Left ventricle myocardium inferior (tissue), 1 donor: ENCODE measurements at regions not wholly inside any gene's neighbourhood (a gene's known extent, or its start where the extent isn't known, plus 50 kb on each side); places are given as distances from the start of the nearest gene placed in this dataset.
"Not testable (repeated sequence)": the region's sequence is repeated elsewhere in the genome, so short reads cannot be mapped to it uniquely, and the experiment has no call there.

ENCODE experiments used
- DNase-seq: peaks from one replicate; pipeline ENCODE4 v3.0.0-alpha.2; 2020
- H3K27ac ChIP-seq: fragments of 200-600 bp; replicated peaks from 2 replicates; pipeline ENCODE4 v1.8.0; 2021
- H3K27me3 ChIP-seq: fragments of 200-600 bp; 2 replicates; pipeline ENCODE4 v1.8.0; 2021; ENCODE audit warnings: low read depth
- H3K36me3 ChIP-seq: fragments of 200-600 bp; 2 replicates; pipeline ENCODE4 v1.8.0; 2021
- H3K4me1 ChIP-seq: fragments of 200-600 bp; 2 replicates; pipeline ENCODE4 v1.8.0; 2021
- H3K4me3 ChIP-seq: fragments of 200-600 bp; 2 replicates; pipeline ENCODE4 v1.8.0; 2021; ENCODE audit warnings: mild to moderate bottlenecking, moderate library complexity
- H3K9me3 ChIP-seq: fragments of 200-600 bp; replicated peaks from 2 replicates; pipeline ENCODE4 v1.8.0; 2021
- CTCF ChIP-seq: fragments of 200-600 bp; IDR thresholded peaks from 2 replicates; pipeline ENCODE4 v1.8.0; 2021; ENCODE audit warnings: antibody characterized with exemption, mild to moderate bottlenecking, borderline replicate concordance
- intact Hi-C: fragments of 100-400 bp; cut with micrococcal nuclease; formaldehyde crosslinking; loops from one replicate; pipeline ENCODE4 v1.11.0; 2022
- donor health status: DM: no; HTN: yes; CAD: no; lungs with severe emphysema.

DNA sequence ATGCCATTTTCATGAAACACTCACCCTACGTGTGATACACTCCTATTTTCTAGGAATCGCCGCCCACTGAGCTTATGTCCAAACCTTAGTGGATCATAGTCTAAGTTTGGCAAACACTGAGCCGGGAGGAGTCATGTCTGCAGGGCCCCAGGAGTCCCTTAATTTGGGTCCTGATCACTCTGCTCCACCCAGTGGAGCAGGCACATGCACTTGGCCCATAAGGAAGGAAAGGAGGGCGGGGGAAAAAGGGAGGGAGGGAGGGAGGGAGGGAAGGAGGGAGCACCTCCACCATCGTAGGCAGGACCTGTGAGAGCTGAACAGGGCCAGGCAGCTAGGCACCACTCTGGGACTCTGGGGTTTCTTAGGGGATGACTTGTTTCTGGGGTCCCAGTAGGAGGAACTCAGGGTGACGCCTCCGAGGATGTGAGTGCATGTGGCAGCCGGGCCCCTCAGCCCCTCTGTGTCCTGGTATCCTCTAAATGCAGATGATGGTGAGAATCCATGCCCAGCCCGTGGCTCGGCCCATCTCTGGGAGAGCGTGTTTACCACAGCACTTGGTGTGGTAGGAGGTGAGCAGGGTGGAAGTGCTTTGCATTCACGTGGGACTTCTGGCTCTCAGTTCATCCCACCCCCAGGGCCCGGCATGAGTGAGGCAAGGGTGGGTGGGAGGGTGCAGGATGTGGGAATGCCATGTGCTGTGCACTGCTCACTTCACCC, 109.4 kb downstream of the KLF13 start:
- H3K4me3 ChIP-seq: peak overlapping the region; percentile 51
- TF ChIP-seq CTCF: no peak
- no peaks in the 10 kb centered on the region for H3K9me3 ChIP-seq
- no peak for DNase-seq
- intact Hi-C loops: loop anchor here (10.0 kb wide), 1 partner anchor 49 kb away; no protein-coding TSS in a partner anchor
- peak overlapping the region; percentile 88 for H3K27ac ChIP-seq
- peaks cover 36% of the 10 kb centered on the region for H3K4me1 ChIP-seq
- no peaks in the 10 kb centered on the region for H3K27me3 ChIP-seq
- H3K36me3 ChIP-seq: no peaks in the 10 kb centered on the region

GRCh38 chr15:31437686-31438085, 111.1 kb downstream of the KLF13 start:
- no peak for TF ChIP-seq CTCF
- peaks cover 39% of the 10 kb centered on the region for H3K4me1 ChIP-seq
- no peaks in the 10 kb centered on the region for H3K27me3 ChIP-seq
- DNase-seq: no peak
- no peak overlapping the region for H3K27ac ChIP-seq
- no peak overlapping the region for H3K4me3 ChIP-seq
- H3K36me3 ChIP-seq: no peaks in the 10 kb centered on the region
- intact Hi-C loops: loop anchor here (10.0 kb wide), 1 partner anchor 47 kb away; no protein-coding TSS in a partner anchor
- H3K9me3 ChIP-seq: no peaks in the 10 kb centered on the region

- no peak for DNase-seq
- peaks cover 44% of the 10 kb centered on the region for H3K4me1 ChIP-seq
Observed at GRCh38 chr15:31438601-31439265, 112.1 kb downstream of the KLF13 start.

DNA sequence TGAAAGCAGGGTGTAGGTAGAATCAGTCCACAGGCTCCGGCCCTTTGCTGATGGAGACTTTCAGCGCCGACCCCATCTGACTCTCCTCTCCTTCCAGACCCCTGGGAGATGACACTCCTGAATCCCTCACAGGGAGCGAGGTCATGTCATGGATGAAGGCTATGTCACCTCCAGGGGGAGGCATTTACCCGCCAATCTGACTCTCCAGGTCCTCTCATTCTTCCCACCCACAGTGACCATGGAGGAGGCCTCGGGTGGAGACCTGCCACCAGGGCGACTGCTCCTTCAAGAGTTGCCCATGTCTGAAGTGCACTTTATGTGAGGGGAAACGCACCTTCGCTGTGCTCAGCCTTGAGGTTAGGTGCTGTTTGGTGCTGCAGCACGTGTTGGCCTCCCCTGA, 112.7 kb downstream of the KLF13 start:
- intact Hi-C loops: loop anchor here (10.0 kb wide), 1 partner anchor 45 kb away; no protein-coding TSS in a partner anchor
- H3K4me3 ChIP-seq: no peak overlapping the region
- H3K27ac ChIP-seq: no peak overlapping the region
- no peaks in the 10 kb centered on the region for H3K9me3 ChIP-seq
- TF ChIP-seq CTCF: peak; percentile 38
- no peak for DNase-seq
- H3K27me3 ChIP-seq: no peaks in the 10 kb centered on the region
- H3K36me3 ChIP-seq: no peaks in the 10 kb centered on the region
- H3K4me1 ChIP-seq: peaks cover 41% of the 10 kb centered on the region

More at GRCh38 chr15:31438601-31439265, 112.1 kb downstream of the KLF13 start:
- H3K27ac ChIP-seq: no peak overlapping the region
- TF ChIP-seq CTCF: no peak
- no peaks in the 10 kb centered on the region for H3K27me3 ChIP-seq
- H3K4me3 ChIP-seq: no peak overlapping the region
- no peaks in the 10 kb centered on the region for H3K9me3 ChIP-seq
- no peaks in the 10 kb centered on the region for H3K36me3 ChIP-seq
- intact Hi-C loops: loop anchor here (10.0 kb wide), 1 partner anchor 46 kb away; no protein-coding TSS in a partner anchor

DNA sequence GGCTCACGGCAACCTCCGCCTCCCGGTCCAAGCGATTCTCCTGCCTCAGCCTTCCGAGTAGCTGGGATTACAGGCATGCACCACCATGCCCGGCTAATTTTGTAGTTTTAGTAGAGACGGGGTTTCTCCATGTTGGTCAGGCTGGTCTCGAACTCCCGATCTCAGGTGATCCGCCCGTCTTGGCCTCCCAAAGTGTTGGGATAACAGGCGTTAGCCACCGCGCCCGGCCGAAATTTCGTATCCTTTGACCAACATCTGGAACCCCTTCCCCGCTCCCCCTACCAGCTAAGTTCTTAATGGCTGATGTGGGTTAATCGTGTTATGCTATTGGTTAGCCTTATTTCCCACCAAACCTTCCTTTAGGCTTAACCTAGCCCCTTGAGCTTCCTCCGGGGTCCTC, 113.6 kb downstream of the KLF13 start:
- H3K27ac ChIP-seq: peak overlapping the region; percentile 87
- H3K27me3 ChIP-seq, H3K36me3 ChIP-seq, intact Hi-C loops, DNase-seq, H3K9me3 ChIP-seq: not testable (repeated sequence)
- peak overlapping the region; percentile 72 for H3K4me3 ChIP-seq
- H3K4me1 ChIP-seq: peaks cover 33% of the 10 kb centered on the region
